Fibroblast of villous mesenchyme (primary cell): ENCODE measurements at regions not wholly inside any gene's neighbourhood (a gene's known extent, or its start where the extent isn't known, plus 50 kb on each side); places are given as distances from the start of the nearest gene placed in this dataset.
A peak's percentile ranks its signal among the peaks of the same experiment; 100 is the strongest.

Source experiments
- DNase-seq: peaks from one replicate; pipeline ENCODE4 v3.0.0-alpha.2; 2010; ENCODE audit warnings: low read depth
- H3K4me3 ChIP-seq: 2 replicates; pipeline ENCODE4 v1.5.1; 2011; ENCODE audit warnings: low read depth, mild to moderate bottlenecking, low read length
- CTCF ChIP-seq: IDR thresholded peaks from 2 replicates; pipeline ENCODE4 v1.5.1; 2012; ENCODE audit warnings: low read depth, mild to moderate bottlenecking, low read length; ENCODE audit not compliant: insufficient read depth

GRCh38 chr4:54877006-54877405 is 219.2 kb downstream of the KIT start:
- DNase-seq: no peak

GRCh38 chr4:54872261-54872660 is 214.5 kb downstream of the KIT start:
- no peak for TF ChIP-seq CTCF
- peak; percentile 42 for DNase-seq
- no peak overlapping the region for H3K4me3 ChIP-seq

More at GRCh38 chr4:54877006-54877405, 219.2 kb downstream of the KIT start:
- no peak for TF ChIP-seq CTCF
- H3K4me3 ChIP-seq: no peak overlapping the region

- DNase-seq: no peak
- no peak for TF ChIP-seq CTCF
- H3K4me3 ChIP-seq: no peak overlapping the region
Observed at GRCh38 chr4:54863571-54864255, 206.0 kb downstream of the KIT start.

GRCh38 chr4:54861201-54861600 is 203.4 kb downstream of the KIT start:
- TF ChIP-seq CTCF: no peak
- no peak overlapping the region for H3K4me3 ChIP-seq
- no peak for DNase-seq

- TF ChIP-seq CTCF: no peak
- no peak for DNase-seq
- H3K4me3 ChIP-seq: no peak overlapping the region
Observed at GRCh38 chr4:54855191-54855854, 197.6 kb downstream of the KIT start.

GRCh38 chr4:54852602-54853001 is 194.8 kb downstream of the KIT start:
- DNase-seq: no peak
- TF ChIP-seq CTCF: no peak
- no peak overlapping the region for H3K4me3 ChIP-seq
